BE2C (cell line): ENCODE measurements at regions not wholly inside any gene's neighbourhood (a gene's known extent, or its start where the extent isn't known, plus 50 kb on each side); places are given as distances from the start of the nearest gene placed in this dataset.
A peak's percentile ranks its signal among the peaks of the same experiment; 100 is the strongest.

Experiments used
- DNase-seq: peaks from one replicate; pipeline ENCODE4 v3.0.0-alpha.2; 2020
- H3K27me3 ChIP-seq: fragments of 250-450 bp; sonication (Bioruptor Pico); 2 replicates; pipeline ENCODE4 v1.5.1; 2020; ENCODE audit warnings: mild to moderate bottlenecking
- H3K36me3 ChIP-seq: fragments of 250-450 bp; sonication (Bioruptor Pico); 2 replicates; pipeline ENCODE4 v1.5.1; 2020; ENCODE audit warnings: mild to moderate bottlenecking
- H3K4me1 ChIP-seq: fragments of 250-450 bp; sonication (Bioruptor Pico); 2 replicates; pipeline ENCODE4 v1.5.1; 2020
- H3K4me3 ChIP-seq: 2 replicates; pipeline ENCODE4 v1.5.1; 2011; ENCODE audit warnings: low read depth, low read length
- H3K9me3 ChIP-seq: fragments of 250-450 bp; sonication (Bioruptor Pico); 2 replicates; pipeline ENCODE4 v1.5.1; 2020
- TF ChIP-seq, protein P1 (sequence below): IDR thresholded peaks from 2 replicates; pipeline ENCODE4 v1.5.1; 2012; ENCODE audit warnings: mild to moderate bottlenecking, low read depth, low read length

DNA sequence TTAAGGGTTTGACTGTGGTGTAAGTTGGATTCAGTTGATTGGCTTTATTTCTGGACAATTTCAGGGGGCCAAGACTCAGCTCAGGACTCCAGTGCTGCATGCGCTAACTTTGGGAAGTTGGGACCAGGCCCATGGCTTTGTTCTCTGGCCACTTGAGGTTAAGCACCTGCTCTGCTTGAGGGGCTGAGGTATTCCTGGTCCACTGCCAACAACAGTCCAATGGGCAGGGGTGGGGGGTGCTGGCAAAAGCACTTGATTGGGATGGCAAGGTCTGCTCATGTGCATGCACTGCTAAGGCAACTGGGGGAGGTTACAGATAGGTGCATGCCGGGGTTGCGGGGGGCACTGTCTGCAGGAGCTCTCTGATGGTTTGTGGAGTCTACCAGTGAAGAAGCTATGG is 52.6 kb upstream of the ASB17 start:
- no peaks in the 10 kb centered on the region for H3K9me3 ChIP-seq
- DNase-seq: no peak
- no peaks in the 10 kb centered on the region for H3K36me3 ChIP-seq
- H3K4me1 ChIP-seq: no peaks in the 10 kb centered on the region
- TF ChIP-seq, protein P1, sequence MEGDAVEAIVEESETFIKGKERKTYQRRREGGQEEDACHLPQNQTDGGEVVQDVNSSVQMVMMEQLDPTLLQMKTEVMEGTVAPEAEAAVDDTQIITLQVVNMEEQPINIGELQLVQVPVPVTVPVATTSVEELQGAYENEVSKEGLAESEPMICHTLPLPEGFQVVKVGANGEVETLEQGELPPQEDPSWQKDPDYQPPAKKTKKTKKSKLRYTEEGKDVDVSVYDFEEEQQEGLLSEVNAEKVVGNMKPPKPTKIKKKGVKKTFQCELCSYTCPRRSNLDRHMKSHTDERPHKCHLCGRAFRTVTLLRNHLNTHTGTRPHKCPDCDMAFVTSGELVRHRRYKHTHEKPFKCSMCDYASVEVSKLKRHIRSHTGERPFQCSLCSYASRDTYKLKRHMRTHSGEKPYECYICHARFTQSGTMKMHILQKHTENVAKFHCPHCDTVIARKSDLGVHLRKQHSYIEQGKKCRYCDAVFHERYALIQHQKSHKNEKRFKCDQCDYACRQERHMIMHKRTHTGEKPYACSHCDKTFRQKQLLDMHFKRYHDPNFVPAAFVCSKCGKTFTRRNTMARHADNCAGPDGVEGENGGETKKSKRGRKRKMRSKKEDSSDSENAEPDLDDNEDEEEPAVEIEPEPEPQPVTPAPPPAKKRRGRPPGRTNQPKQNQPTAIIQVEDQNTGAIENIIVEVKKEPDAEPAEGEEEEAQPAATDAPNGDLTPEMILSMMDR: no peak
- H3K4me3 ChIP-seq: no peak overlapping the region
- H3K27me3 ChIP-seq: no peaks in the 10 kb centered on the region

GRCh38 chr1:75985827-75986226 is 53.6 kb upstream of the ASB17 start:
- H3K9me3 ChIP-seq: no peaks in the 10 kb centered on the region
- H3K36me3 ChIP-seq: no peaks in the 10 kb centered on the region
- no peak for DNase-seq
- H3K4me3 ChIP-seq: no peak overlapping the region
- H3K27me3 ChIP-seq: no peaks in the 10 kb centered on the region
- TF ChIP-seq, protein P1: no peak
- H3K4me1 ChIP-seq: no peaks in the 10 kb centered on the region

- TF ChIP-seq, protein P1: no peak
- no peak for DNase-seq
- no peaks in the 10 kb centered on the region for H3K9me3 ChIP-seq
- no peak overlapping the region for H3K4me3 ChIP-seq
- H3K36me3 ChIP-seq: no peaks in the 10 kb centered on the region
- no peaks in the 10 kb centered on the region for H3K27me3 ChIP-seq
- no peaks in the 10 kb centered on the region for H3K4me1 ChIP-seq
These were observed 54.3 kb upstream of the ASB17 start for GRCh38 chr1:75986478-75986877.

DNA sequence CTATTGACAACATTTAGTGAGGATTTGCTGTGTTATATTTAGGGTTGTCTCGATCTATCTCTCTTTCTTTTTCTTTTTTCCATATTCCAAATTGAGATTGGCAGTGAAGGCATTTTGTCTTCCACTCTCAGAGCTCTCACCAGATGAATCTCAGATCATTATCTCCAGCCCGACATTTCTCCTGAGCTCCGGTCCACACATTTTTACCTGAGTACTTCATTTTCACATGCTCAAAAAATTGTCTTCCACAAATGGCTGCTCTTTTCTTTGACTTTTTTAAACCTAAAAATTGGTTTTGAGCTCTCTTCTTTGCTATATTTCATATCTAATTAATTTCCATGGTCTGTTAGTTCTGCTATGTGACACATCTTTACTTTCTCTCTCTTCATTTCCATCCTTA is 56.9 kb upstream of the ASB17 start:
- TF ChIP-seq, protein P1: no peak
- Histone ChIP-seq H3K4me3 (no peak overlapping the region), H3K4me1 (no peaks in the 10 kb centered on the region), H3K27me3 (no peaks in the 10 kb centered on the region), H3K9me3 (no peaks in the 10 kb centered on the region), H3K36me3 (no peaks in the 10 kb centered on the region)
- no peak for DNase-seq

DNA sequence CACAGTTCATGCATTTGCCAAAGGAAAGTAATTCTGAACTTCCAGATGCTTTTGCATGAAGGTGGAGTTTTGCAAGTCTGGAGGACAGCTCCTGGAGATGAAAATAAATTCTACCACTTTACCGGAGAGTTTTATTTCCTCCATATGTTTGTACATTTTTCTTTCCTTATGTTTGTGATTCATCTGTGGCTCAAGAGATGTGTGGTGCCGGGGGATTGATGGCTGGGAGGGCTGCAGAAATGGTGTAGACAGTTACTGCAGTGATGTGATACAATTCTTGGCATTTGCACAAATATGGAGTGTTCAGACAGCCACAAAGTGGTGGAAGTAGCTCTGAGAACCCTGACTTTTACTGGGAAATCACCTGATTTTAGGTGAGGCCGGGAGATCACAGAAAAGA is 58.5 kb upstream of the ASB17 start:
- H3K27me3 ChIP-seq: no peaks in the 10 kb centered on the region
- TF ChIP-seq, protein P1: no peak
- no peaks in the 10 kb centered on the region for H3K4me1 ChIP-seq
- H3K9me3 ChIP-seq: no peaks in the 10 kb centered on the region
- H3K36me3 ChIP-seq: no peaks in the 10 kb centered on the region
- H3K4me3 ChIP-seq: no peak overlapping the region
- DNase-seq: no peak

DNA sequence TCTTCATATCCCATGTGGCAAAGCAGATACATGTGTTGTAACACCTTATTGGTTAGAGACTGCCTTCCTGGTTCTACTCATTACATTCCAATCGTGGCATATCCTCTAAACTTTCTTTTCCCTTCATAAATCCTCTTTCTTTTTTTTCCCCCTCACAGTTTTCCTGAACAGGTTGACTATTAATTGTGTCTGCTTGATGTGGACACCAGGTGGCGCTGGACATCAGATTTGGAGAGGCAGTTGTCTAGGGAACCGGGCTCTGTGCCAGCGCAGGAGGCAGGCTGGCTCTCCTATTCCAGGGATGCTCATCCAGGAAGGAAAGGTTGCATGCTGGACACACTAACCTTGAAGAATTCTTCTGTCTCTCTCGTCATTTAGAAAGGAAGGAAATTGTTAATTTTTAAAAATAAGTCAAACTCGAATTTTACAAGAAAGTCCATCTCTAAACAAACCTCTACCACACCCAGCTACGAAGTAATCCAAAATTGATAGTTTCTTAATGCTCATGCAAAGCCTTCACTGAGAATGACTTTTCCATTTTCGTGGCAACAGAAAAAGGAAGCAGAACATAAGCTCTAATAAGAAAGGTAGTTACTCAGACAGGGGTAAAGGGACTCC is 59.4 kb upstream of the ASB17 start:
- H3K4me1 ChIP-seq: no peaks in the 10 kb centered on the region
- H3K36me3 ChIP-seq: no peaks in the 10 kb centered on the region
- DNase-seq: peak; percentile 85
- TF ChIP-seq, protein P1: peak; percentile 67
- H3K27me3 ChIP-seq: no peaks in the 10 kb centered on the region
- H3K9me3 ChIP-seq: no peaks in the 10 kb centered on the region
- no peak overlapping the region for H3K4me3 ChIP-seq
